Cardiac septum (tissue), 1 donor: ENCODE measurements at regions not wholly inside any gene's neighbourhood (a gene's known extent, or its start where the extent isn't known, plus 50 kb on each side); places are given as distances from the start of the nearest gene placed in this dataset.

ENCODE experiments used
- DNase-seq: peaks from one replicate; pipeline ENCODE4 v3.0.0-alpha.2; 2020; ENCODE audit warnings: low spot score
- intact Hi-C: fragments of 100-400 bp; cut with DNase I; formaldehyde crosslinking; loops from one replicate; pipeline ENCODE4 v1.14.0; 2022
- donor health status: DM: no; HTN: no; CAD: no.

DNA sequence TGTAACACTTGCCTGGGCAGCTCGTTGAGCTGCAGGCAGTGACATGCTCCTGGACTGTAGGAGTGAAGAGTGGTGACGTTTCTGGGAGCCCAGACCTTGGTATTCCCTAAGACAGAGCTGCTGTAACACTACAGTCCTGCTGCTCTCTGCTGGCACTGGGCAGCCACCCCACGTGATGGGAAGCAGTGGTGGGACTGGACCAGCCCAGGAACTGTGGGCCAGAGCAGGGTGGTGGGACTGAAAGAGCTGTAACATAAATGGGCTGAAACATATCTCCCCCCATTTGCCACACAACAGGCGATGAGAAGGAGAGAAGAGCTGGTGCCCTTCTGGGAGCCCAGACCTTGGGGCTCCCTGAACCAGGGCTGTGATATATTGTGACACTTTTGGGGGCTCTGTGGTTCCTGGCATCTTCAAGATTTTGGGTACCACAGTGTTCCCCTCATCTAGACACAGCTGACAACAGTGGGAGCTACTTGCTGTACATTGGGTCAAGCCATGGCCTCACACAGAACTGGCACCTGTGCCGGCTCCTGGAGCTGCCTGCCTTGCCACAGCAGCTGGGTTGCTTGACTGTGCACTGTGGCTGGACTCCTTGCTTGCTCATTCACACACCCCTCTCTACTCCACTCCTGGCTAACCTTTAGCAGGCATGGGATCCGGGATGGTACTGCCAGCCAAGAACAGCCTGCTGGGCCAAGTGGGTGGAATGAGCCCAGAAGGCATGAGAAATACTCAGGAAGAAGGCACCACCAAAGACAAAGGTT is 161.3 kb upstream of the PCDH15 start:
- intact Hi-C loops, result no loop called here
- DNase-seq, result no peak

DNA sequence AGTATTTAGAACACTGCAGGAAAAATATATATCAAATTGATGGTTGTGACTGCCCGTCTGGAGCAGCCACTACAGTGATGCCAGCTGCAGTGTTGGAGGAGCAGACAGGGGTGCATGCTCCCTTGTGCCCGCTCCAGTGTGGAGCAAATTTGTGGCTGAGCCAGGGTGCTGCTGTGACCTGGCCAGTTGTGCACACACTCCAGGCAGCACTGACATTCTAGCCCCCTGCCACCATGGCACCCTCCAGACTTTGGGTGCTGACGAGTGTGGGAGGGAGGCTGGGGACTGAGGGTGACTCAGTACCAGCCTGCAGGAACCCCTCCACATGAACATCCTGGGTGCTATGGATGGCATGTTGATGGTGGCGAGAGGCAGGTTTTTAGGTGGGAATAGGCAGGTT is 160.0 kb upstream of the PCDH15 start:
- no peak for DNase-seq
- intact Hi-C loops, result no loop called here

DNA sequence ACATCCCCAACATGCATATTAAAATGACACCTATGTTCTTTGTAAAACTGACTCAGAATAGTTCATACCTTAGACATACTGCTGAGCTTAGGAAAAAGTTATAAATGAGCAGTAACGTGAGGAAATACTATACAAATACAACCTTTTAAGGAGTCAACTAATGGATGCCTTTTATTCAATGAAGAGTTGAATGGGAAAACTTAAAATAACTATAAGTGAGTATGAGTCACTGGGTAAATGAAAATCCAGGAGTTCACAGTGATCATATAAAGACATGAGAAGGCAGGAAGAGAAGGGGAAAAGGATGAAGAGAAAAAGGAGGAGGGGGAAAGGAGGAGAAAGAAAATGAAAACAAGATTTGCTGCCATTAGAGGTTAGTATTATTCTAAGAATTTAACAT is 157.8 kb upstream of the PCDH15 start:
- intact Hi-C loops, result no loop called here
- no peak for DNase-seq

DNA sequence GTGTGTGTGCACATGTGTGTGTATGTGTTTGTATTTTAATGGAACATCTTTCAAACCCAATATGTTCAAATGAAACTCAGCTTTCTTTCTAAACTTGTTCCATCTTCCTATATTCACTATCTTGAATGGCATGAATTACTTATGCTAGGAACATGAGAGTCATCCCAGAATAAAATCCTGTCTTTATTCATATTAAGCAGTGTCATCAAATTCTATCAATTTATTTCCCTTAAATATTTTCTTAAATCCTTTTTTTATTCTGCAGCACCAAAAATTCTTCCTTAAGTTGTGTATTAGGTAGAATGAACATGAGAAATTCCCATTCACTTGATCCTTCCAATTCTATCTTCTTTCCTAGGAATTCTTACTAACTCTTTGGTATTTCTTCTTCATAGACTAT is 146.6 kb upstream of the PCDH15 start:
- intact Hi-C loops, result no loop called here
- DNase-seq, result no peak

DNA sequence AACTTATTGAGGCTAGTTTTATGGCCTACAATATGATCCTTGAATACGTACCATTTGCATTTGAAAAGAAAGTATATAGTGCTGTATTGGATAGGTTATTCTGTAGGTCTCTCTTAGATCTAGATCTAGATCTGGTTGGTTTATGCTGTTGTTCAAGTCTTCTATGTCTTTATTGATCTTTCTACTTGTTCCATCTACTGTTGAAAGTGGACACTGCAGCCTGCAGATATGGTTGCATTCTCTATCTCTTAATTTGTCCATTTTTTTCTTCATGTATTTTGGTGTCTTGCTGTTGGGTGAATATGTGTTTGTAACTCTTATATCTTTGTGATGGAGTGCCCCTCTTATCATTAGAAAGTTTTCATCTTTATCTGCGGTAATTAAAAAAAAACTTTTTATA is 139.4 kb upstream of the PCDH15 start:
- intact Hi-C loops, result no loop called here
- DNase-seq, result no peak

DNA sequence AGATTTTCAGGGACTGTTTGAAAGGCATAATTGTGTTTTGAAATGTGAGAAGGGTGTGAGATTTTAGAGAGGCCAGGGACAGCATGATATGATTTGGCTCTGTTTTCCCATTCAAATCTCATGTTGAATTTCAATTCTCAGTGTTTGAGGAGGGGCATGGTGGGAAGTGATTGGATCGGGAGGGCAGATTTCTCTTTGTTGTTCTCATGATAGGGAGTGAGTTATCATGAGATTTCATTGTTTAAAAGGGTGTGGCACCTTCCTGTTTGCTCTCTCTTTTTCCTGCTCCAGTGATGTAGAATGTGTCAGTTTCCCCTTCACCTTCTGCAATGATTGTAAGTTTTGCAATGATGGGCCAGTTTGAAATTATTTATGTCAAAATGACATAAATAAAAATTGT is 113.0 kb upstream of the PCDH15 start:
- DNase-seq, result no peak
- intact Hi-C loops, result no loop called here

DNA sequence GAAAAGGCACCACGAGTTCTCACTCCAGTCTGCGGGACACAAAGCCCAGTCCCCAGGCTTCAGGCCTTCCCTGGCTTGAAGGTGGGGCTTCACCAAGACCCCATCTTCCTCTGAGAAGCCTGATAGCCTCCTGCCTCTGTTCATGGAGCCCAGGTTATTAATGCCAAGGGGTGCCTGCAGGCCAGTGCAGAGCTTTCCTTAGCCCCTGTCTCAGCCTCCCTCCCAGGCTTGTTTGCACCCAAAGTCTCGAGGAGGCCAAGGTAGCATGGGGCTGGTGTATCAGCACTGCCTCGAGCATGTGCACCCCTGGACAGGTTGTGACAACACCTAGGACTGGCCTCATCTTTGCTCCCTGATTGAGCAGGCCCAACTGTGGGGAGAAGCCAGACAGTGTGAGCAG is 108.1 kb upstream of the PCDH15 start:
- intact Hi-C loops, result no loop called here

DNA sequence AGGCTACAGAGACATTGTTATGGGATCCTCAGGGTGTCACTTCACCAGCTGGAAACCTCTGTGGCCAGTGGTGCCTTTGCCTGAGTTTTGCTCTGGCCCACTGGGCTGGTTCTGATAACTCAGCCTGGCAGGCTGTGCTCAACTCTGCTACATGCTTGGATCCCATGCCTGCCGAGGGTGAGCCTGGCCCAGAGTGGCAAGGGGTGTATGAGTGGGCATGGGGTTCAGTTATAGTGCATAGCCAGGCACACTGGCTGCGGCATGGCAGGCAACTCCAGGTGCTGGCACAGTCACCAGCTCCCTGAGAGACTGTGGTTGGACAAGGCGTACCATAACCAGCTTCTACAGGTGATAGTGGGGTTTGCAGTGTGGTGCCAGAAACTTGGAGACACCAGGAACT is 107.0 kb upstream of the PCDH15 start:
- DNase-seq, result no peak
- intact Hi-C loops, result no loop called here

More for the DNA sequence above, 108.1 kb upstream of the PCDH15 start:
- no peak for DNase-seq

DNA sequence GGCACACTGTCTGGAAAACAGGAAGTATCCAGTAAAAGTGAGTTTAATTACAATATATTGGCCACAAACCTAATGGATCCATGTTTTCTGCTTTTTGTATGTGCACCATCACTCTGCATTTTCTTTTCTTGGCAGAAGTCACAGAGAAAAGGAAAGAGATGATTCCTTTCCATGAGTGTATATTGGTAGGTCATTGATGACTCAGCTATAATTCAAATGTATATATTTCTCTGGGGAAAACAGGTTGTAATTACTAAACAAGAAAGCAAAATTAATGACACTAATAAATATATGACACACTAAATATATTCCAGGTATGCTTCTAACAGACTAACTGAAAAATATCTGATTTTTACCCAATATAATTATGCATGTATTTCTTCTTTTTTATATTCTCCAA is 105.9 kb upstream of the PCDH15 start:
- intact Hi-C loops, result no loop called here
- DNase-seq, result no peak

DNA sequence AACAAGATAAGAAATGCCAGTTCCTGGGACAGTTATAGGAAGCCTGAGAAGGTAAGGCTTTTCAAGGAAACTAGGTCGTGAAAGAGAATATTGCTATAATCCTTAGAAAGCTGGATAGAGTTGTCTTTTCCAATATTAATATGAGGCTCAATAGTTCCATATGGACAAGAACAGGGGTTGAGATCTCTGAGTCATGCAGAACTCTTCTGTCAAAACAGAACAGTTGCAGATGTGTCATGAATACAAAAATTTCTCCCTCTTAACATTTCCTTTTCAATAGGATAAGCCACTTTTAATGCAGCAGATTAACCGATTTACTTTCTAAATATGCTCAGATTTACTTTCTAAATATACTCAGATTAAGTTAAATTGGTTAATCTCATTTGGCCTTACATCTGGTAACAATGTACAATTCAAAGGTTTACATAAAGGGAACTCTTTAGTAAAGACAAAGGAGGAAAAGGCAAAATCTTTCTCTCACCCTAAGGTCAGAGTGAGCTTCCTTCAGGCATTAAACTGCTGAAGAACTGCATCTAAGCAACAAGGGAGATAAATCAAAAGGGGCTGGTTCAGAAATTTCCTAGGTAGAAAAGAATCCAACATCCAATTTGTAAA is 104.7 kb upstream of the PCDH15 start:
- intact Hi-C loops, result no loop called here
- DNase-seq, result no peak

DNA sequence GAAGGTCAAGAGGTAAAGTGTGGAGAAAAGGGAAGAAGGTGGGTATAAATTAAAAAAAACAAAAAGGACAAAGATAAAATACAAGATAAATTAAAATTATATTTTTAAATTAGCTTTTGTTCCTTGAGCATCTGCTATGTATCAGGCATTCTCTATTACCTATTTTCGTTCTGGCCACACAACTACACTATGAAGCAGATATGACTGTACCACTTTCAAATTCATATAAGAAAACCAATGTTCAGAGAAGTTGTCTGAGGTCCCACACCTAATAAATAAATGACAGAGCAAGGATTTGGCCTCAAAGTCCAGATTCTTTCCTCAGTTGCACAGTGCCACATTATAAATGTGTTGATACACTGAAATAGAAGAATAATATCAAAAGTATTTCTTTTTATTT is 103.8 kb upstream of the PCDH15 start:
- intact Hi-C loops, result no loop called here
- no peak for DNase-seq

DNA sequence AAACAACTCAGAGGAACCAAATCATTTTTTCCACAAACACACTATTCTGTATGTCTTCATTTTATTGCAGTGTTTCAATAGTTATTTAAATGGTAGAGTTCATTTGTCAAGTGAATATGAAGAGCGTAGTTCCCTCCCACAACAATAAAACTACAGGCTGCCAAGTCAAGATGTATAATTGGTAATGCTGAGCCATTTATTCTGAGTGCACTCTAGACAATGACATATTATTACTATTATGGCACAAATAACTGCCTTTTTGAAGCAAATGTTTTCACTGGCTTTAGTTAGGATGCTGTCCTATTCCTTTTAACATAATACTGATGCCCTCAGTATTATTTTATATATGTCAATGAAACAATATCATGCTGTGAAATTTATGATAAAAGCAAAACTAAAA is 102.7 kb upstream of the PCDH15 start:
- no peak for DNase-seq
- intact Hi-C loops, result no loop called here

DNA sequence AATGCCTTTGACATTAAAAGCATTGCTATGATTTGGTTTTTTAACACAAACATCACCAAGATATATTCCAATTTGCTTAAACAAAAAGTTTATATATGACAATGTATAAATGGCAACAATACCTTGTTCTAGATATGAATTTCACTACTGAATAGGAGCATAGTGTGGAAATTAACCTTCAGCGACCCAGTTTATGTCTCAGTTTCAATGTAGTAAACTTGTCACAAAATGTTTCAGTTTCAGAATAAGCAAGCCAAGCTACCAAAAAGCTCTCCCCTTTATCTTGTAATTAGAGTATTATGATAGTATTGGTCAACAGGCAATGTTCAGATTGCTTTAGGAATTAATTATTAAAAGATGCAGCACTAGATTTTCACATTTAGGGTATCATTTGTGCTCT is 99.6 kb upstream of the PCDH15 start:
- intact Hi-C loops, result no loop called here

DNA sequence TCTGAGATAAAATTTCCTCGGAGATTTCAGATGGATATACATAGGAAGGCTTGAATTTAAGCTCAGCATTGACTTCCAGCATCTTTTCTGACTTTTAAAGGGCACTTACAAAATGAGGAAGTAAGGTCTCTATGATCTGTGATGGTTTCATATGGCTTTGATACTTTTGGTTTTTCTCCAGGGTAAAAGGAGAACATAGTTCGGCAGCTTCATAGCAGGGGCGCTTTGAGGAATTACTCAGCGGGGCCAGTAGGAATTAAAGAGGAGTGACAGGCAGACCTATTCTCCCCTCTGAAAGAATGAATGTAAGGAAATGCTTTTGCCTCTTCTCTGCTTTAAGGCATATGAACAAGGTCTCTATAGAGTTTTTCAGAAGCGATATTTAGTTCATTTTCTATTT is 80.0 kb upstream of the PCDH15 start:
- no peak for DNase-seq

More for the DNA sequence above, 99.6 kb upstream of the PCDH15 start:
- no peak for DNase-seq

DNA sequence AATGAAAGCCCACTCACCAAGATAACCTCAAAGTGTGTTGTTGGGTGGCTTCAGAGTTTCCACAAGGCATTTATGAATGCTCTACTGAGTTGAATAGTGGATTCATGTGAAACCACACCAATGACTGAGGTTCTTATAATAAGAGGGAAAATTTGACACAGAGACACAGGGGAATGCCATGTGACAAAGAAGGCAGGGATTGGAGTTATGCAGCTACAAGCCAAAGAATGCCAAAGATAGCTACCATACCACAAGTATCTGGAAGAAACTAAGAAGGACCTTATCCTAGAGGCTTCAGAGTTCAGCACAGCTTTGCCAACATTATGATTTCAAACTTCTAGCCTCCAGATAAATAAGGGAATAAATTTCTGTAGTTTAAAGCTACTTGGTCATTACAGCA is 68.0 kb upstream of the PCDH15 start:
- intact Hi-C loops, result no loop called here
- DNase-seq, result no peak

More for the DNA sequence above, 80.0 kb upstream of the PCDH15 start:
- intact Hi-C loops, result no loop called here

DNA sequence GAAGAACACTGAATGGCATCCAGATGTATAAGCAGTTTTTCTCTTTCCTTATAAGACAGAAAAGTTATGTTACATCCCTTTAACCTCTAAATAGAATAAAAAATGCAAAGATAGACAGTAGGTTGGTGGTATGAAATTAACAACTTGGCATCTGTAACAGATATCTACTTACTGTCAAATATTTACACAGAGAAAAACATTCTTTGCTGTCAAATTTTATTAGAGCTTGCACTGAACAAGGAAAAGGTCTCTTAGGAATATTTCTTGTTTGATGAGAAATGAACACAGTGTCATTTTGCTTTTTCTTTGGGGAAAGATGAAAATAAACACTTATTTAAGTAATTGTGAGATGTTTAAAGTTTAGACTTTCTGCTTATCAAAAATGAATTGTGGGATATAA is 65.6 kb upstream of the PCDH15 start:
- intact Hi-C loops, result no loop called here
- DNase-seq, result no peak

DNA sequence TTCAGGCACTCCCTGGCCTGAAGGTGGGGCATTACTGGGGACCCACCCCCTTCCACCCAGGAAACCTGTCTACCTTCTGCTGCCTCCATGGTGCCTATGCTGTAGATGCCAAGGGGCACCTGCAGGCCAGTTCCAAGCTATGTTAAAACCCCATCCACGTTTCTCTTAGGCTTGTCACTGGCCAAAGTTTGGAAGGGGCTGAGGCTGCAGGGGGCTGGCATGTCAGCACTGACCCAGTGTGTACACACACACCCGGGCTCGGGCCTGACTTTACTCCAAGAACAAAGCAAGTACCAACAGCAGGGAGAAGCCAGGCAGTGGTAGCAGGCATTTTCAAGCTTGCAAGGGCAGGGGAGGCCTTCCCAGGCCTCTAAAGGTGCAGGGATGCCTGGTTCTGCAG is 53.8 kb upstream of the PCDH15 start:
- intact Hi-C loops, result no loop called here
- no peak for DNase-seq

DNA sequence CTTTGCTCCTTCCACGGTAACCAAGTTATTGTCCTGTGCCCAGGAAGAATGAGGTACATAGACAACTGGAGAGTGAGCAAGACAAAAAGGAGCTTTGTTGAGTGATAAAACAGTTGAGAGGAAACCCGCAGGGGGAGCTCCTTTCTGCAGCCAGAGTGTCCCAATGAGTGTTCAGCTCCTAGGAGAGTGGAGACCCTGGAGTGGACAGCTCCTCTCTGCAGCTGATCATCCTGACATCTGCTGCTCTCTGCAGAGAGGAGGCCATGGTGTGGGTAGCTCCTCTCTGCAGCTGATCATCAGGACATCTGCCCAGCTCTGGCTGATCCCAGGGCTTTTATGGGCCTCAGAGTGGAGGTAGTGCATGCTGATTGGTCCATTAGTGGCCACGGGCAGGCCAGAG is 53.4 kb upstream of the PCDH15 start:
- DNase-seq, result no peak
- intact Hi-C loops, result no loop called here

DNA sequence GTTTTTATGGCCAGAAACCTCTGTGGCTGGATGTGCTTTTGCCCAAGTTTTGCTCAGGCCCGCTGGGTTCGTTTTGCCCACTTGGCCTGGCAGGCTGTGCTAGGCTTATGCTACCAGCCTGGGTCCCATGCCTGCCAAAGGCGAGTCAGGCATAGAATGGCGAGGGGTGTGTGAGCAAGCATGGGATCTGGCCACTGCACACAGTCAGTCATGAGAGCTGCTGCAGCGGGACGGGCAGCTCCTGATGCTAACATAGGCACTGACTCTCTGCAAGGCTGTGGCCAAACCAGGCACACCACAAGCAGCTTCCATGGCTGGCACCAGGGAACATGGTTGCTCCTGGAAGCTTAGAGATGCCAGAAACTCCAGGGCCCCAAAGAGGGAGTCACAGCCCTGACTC is 52.9 kb upstream of the PCDH15 start:
- no peak for DNase-seq
- intact Hi-C loops, result no loop called here
